SK-N-SH treated with all-trans-retinoic acid at 6 μM for 48 hours (cell line): ENCODE measurements at regions not wholly inside any gene's neighbourhood (a gene's known extent, or its start where the extent isn't known, plus 50 kb on each side); places are given as distances from the start of the nearest gene placed in this dataset.

ENCODE experiments used
- PATZ1 ChIP-seq: fragments of 250-450 bp; sonication (Bioruptor Pico); IDR thresholded peaks from 2 replicates; pipeline ENCODE4 v1.8.0; 2020; ENCODE audit warnings: mild to moderate bottlenecking, moderate library complexity, borderline replicate concordance
- RARB ChIP-seq: fragments of 250-450 bp; sonication (Bioruptor Pico); IDR thresholded peaks from 2 replicates; pipeline ENCODE4 v1.8.0; 2021; ENCODE audit warnings: mild to moderate bottlenecking, moderate library complexity

GRCh38 chr17:77341069-77341541, 200.3 kb downstream of the SEC14L1 start:
- TF ChIP-seq PATZ1 (CRISPR knock-in tag) (no peak), RARB (CRISPR knock-in tag) (no peak)
